ACC112 (cell line): ENCODE measurements at regions not wholly inside any gene's neighbourhood (a gene's known extent, or its start where the extent isn't known, plus 50 kb on each side); places are given as distances from the start of the nearest gene placed in this dataset.
"Not testable (repeated sequence)": the region's sequence is repeated elsewhere in the genome, so short reads cannot be mapped to it uniquely, and the experiment has no call there.

Experiments
- H2AFZ ChIP-seq: fragments of 200-600 bp; sonication (generic); one replicate; pipeline ENCODE4 v1.6.0; 2017; ENCODE audit warnings: antibody characterized with exemption, low read length; ENCODE audit not compliant: unreplicated experiment
- H3K27ac ChIP-seq: fragments of 200-600 bp; sonication (generic); 2 replicates; pipeline ENCODE4 v1.5.1; 2014; ENCODE audit warnings: low read depth, mild to moderate bottlenecking, antibody characterized with exemption, low read length, moderate library complexity
- H3K27me3 ChIP-seq: fragments of 200-600 bp; sonication (generic); 2 replicates; pipeline ENCODE4 v1.6.1; 2014; ENCODE audit warnings: mild to moderate bottlenecking, antibody characterized with exemption, low read length, moderate library complexity, mixed read lengths; ENCODE audit not compliant: insufficient read depth
- H3K36me3 ChIP-seq: fragments of 200-600 bp; sonication (generic); 2 replicates; pipeline ENCODE4 v1.6.1; 2016; ENCODE audit warnings: mild to moderate bottlenecking, antibody characterized with exemption, low read length, moderate library complexity, mixed read lengths; ENCODE audit not compliant: insufficient read depth
- H3K4me1 ChIP-seq: fragments of 200-600 bp; sonication (generic); one replicate; pipeline ENCODE4 v1.6.1; 2016; ENCODE audit warnings: low read length, mixed read lengths; ENCODE audit not compliant: insufficient read depth, unreplicated experiment, control insufficient read depth
- H3K4me3 ChIP-seq: fragments of 200-600 bp; sonication (generic); 2 replicates; pipeline ENCODE4 v1.5.1; 2014; ENCODE audit warnings: mild to moderate bottlenecking, low read depth, low read length
- H3K79me2 ChIP-seq: fragments of 200-600 bp; sonication (generic); one replicate; pipeline ENCODE4 v1.6.0; 2016; ENCODE audit warnings: low read length; ENCODE audit not compliant: control insufficient read depth, unreplicated experiment, insufficient read depth

GRCh38 chr11:134945993-134946392, 534.0 kb upstream of the B3GAT1 start:
- Histone ChIP-seq H3K27ac (no peak overlapping the region), H3K4me3 (no peak overlapping the region), H3K36me3 (no peaks in the 10 kb centered on the region), H3K79me2 (no peaks in the 10 kb centered on the region), H3K4me1 (no peaks in the 10 kb centered on the region), H3K27me3 (no peaks in the 10 kb centered on the region), H2AFZ (no peak overlapping the region)

DNA sequence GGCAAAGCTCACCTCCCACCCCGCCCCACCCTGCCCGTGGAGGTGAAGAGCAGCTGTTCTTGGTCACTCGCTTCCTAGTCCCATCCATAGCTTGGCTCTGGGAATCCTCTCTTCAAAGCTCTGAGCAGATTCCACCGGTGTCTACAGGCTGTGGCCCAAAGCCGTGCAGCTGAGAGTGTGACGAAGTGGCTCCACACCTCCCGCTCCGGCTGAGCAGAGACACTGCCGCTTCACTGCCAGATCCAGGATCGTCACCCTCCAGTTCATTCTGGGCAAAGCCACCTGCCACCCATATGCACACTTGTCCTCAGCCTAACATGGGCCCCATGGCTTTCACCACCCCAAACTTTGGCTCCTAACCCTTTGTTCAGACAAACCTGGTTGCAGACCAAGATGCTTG, 532.9 kb upstream of the B3GAT1 start:
- no peaks in the 10 kb centered on the region for H3K79me2 ChIP-seq
- no peaks in the 10 kb centered on the region for H3K36me3 ChIP-seq
- no peak overlapping the region for H2AFZ ChIP-seq
- H3K4me1 ChIP-seq = no peaks in the 10 kb centered on the region
- no peaks in the 10 kb centered on the region for H3K27me3 ChIP-seq
- H3K4me3 ChIP-seq = no peak overlapping the region
- H3K27ac ChIP-seq = no peak overlapping the region

DNA sequence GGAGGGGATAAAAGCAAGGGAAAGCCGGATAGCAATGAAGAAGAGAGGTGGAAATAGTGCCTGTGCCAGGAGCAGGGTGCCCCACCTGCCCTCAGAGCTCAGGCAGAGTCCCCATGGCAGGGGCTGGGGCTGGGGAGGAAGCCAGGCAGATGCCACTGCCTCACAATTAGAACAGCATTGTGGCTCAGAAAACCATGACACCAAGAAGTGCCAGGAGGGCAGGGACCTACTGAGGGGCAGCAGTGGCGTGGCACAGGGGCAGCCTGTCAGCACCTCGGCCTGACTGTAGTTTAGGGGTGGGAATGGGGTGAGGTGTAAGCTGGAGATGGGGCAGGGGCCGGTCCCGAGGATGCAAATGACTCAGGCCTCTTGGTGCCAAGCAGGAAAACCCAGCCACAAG, 532.1 kb upstream of the B3GAT1 start:
- no peaks in the 10 kb centered on the region for H3K27me3 ChIP-seq
- H3K27ac ChIP-seq = no peak overlapping the region
- no peaks in the 10 kb centered on the region for H3K4me1 ChIP-seq
- no peaks in the 10 kb centered on the region for H3K36me3 ChIP-seq
- H3K79me2 ChIP-seq = no peaks in the 10 kb centered on the region
- no peak overlapping the region for H2AFZ ChIP-seq
- H3K4me3 ChIP-seq = no peak overlapping the region

DNA sequence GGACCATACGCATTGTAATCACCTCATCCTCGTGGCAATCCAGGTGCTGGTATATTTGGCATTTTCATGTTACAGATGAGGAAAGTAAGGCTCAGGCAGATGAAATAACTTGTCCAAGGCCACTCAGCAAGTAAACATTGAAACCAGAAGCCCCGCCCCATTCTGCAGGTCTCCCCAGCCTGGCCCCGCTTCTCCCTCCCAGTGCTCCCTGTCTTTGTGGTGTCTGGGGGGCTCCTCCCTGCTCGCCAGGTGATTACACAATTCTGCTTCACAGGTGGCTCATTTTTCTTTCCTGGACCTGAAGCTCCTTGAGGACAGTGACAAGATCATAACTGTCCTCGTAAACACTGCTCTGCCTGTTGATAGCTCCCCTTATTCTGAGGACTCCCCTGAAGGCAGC, 531.5 kb upstream of the B3GAT1 start:
- Histone ChIP-seq H3K36me3 (no peaks in the 10 kb centered on the region), H3K4me1 (no peaks in the 10 kb centered on the region), H3K4me3 (no peak overlapping the region), H3K27me3 (no peaks in the 10 kb centered on the region), H3K27ac (no peak overlapping the region), H3K79me2 (no peaks in the 10 kb centered on the region), H2AFZ (no peak overlapping the region)

- H3K36me3 ChIP-seq = no peaks in the 10 kb centered on the region
- no peaks in the 10 kb centered on the region for H3K27me3 ChIP-seq
- H3K79me2 ChIP-seq = no peaks in the 10 kb centered on the region
- no peaks in the 10 kb centered on the region for H3K4me1 ChIP-seq
- H3K4me3 ChIP-seq = no peak overlapping the region
- H3K27ac ChIP-seq = no peak overlapping the region
- H2AFZ ChIP-seq = no peak overlapping the region
Measured at GRCh38 chr11:134942681-134943080, 530.6 kb upstream of the B3GAT1 start.

DNA sequence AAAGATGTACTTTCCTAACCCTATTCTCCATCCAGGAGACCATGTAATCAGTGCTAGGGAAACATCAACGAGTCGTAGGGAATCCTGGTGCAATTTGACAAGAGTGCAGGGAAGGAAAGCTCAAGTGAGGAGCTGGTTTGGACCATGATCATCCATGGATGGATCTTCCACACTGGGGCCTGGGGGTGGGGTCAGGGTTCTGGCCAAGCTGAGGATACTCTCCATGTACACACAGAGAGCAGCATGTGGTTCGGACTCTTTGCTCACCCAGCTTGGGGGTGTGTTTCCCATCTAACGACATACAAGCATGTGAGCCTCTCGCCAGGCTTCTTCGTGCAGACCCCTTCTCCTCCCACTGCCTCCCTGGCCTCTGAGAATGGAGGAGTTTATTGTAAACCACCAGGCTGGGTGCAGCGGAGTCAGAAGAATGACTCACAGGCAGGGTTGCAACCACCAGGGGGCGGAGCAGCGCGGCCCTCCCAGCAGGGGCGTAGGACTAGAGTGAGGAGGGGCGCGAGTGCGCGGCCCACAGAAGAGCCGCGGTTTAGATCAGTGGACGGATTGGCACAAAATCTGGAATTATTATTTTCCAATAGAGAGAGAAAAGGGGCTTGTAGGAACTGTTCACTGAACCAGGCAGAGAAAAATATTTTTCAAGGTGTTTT, 530.0 kb upstream of the B3GAT1 start:
- not testable (repeated sequence) for H2AFZ ChIP-seq, H3K79me2 ChIP-seq, H3K27me3 ChIP-seq, H3K4me3 ChIP-seq, H3K4me1 ChIP-seq, H3K36me3 ChIP-seq, H3K27ac ChIP-seq

DNA sequence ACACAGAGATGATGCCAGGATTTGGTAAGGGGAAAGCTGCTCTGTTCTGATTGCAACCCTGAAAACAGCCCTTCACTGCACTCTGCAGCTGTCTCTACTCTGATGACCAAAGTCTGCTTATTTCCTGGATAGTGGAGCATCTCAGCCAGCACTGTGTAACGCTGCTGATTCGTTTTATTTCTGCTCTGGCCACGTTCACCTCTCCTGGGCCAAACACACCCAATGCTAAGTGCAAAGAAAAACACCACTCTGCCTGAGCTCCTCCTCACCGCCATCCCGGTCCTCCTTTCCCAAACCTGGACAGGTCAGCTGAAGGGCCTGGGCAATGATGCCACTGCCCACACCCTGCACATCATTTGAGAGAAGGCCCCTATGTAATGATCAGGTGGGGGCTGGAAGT, 529.3 kb upstream of the B3GAT1 start:
- H3K27ac ChIP-seq = no peak overlapping the region
- H3K36me3 ChIP-seq = no peaks in the 10 kb centered on the region
- H3K27me3 ChIP-seq = no peaks in the 10 kb centered on the region
- H3K4me3 ChIP-seq = no peak overlapping the region
- H3K79me2 ChIP-seq = no peaks in the 10 kb centered on the region
- H3K4me1 ChIP-seq = no peaks in the 10 kb centered on the region
- no peak overlapping the region for H2AFZ ChIP-seq

- no peaks in the 10 kb centered on the region for H3K4me1 ChIP-seq
- no peaks in the 10 kb centered on the region for H3K27me3 ChIP-seq
- H3K79me2 ChIP-seq = no peaks in the 10 kb centered on the region
- no peaks in the 10 kb centered on the region for H3K36me3 ChIP-seq
- no peak overlapping the region for H2AFZ ChIP-seq
- H3K27ac ChIP-seq = no peak overlapping the region
- H3K4me3 ChIP-seq = no peak overlapping the region
Measured at GRCh38 chr11:134940441-134941126, 528.5 kb upstream of the B3GAT1 start.

GRCh38 chr11:134939905-134940304, 527.9 kb upstream of the B3GAT1 start:
- H3K4me1 ChIP-seq = no peaks in the 10 kb centered on the region
- no peak overlapping the region for H3K27ac ChIP-seq
- no peak overlapping the region for H2AFZ ChIP-seq
- no peaks in the 10 kb centered on the region for H3K27me3 ChIP-seq
- H3K4me3 ChIP-seq = no peak overlapping the region
- H3K36me3 ChIP-seq = no peaks in the 10 kb centered on the region
- H3K79me2 ChIP-seq = no peaks in the 10 kb centered on the region

DNA sequence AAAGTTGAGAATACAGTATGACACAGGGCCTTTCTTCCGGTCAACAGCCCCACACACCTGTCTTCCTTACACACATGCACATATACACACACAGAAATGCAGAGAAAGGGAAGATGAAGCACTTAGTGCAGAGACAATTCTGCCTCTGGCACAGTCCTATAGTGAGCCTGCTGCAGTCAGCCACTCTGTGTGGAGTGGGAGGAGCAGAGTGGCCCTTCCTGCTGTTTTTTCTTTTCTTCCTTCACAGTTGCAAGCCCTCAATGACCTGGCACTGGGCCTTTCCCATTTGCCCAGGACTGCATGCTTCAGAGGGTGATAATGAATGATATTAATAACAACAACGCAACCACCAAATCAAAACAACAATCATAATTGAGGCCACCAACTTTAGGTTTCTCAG, 527.0 kb upstream of the B3GAT1 start:
- no peaks in the 10 kb centered on the region for H3K79me2 ChIP-seq
- no peak overlapping the region for H2AFZ ChIP-seq
- H3K36me3 ChIP-seq = no peaks in the 10 kb centered on the region
- H3K27ac ChIP-seq = no peak overlapping the region
- no peak overlapping the region for H3K4me3 ChIP-seq
- no peaks in the 10 kb centered on the region for H3K27me3 ChIP-seq
- H3K4me1 ChIP-seq = no peaks in the 10 kb centered on the region

DNA sequence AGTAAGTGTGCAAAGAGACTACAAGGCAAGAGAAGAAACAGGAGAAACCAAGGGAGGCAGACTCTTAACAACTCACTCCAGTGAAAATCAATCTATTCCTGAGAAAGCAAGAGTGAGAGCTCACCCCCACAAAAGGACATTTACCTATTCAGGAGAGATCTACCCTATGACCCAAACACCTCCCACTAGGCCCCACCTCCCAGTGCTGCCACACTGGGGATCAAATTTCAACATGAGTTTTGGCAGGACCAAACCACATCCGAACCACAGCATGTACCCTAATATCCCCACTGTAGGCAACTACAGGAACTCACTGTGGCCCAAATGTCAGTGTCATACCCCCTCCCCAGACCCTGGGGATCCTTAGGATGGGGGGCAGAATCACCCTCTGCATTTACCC, 526.2 kb upstream of the B3GAT1 start:
- Histone ChIP-seq H3K27me3 (no peaks in the 10 kb centered on the region), H3K4me1 (no peaks in the 10 kb centered on the region), H3K36me3 (no peaks in the 10 kb centered on the region), H3K4me3 (no peak overlapping the region), H3K79me2 (no peaks in the 10 kb centered on the region), H3K27ac (no peak overlapping the region), H2AFZ (no peak overlapping the region)
